ENCODE measurements at regions not wholly inside any gene's neighbourhood (a gene's known extent, or its start where the extent isn't known, plus 50 kb on each side); places are given as distances from the start of the nearest gene placed in this dataset.

DNA sequence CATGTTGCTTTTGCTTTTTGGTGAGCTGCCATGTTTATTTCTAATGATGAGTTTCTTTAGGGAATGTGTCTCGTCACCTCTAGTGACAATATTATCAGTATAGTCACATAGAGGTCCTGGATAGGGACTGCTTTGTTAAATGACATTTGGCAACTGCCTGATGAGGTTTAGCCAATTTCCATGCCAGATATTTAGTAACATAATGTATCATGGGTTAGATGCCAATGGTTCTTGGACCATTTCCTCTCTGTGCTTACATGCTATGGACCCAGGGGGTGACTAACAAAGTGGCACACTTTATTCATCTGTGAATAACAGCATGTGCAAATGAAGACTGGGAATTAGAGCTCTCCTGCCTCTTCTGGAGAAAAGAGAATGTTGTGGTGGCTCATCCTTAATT, 56.2 kb upstream of the RAB27B start:
- peak in 1 of 2 experiments; percentile 36 for DNase-seq

DNA sequence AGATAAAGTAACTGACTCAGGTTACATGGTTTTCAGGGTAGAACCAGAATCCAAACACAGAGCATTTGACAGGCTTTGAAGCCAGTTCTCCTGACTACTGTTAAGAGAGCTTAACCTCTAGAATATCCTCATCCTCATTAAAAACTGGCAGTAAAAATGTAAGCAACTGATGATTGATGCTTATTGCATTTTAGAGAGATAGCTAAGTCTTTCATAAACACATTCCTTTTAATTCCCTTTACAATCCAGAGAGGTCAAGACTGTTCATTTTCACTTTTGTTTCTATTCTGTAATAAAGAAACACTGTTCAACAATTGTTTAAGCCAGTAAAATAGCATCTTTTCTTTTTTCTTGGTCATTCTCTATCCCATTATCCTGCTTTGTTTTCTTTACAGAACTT, 53.9 kb upstream of the RAB27B start:
- no peak for DNase-seq

- DNase-seq = peak in 1 of 2 experiments; percentile 35
Observed at GRCh38 chr18:54774981-54775665, 53.2 kb upstream of the RAB27B start.

DNA sequence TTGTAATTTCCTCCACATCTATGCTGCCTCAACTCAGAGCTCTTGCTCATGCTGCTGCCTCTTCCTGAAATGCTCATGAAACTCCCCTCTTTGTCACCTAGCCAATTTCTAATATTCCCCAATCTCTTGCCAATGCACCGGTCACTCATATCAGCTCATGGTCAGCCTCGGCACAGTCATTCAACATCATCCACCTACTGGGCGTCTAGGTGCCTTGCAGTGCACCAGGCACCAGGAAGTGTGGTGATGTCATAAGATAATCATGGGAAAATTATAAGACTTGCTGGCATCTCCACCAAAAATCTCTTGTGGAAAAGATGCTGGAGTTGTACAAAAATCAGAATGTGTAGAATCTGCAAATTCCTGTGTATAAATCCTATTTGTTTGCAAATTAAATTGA, 52.6 kb upstream of the RAB27B start:
- DNase-seq = no peak

GRCh38 chr18:54776282-54776977, 51.8 kb upstream of the RAB27B start:
- DNase-seq = no peak

DNA sequence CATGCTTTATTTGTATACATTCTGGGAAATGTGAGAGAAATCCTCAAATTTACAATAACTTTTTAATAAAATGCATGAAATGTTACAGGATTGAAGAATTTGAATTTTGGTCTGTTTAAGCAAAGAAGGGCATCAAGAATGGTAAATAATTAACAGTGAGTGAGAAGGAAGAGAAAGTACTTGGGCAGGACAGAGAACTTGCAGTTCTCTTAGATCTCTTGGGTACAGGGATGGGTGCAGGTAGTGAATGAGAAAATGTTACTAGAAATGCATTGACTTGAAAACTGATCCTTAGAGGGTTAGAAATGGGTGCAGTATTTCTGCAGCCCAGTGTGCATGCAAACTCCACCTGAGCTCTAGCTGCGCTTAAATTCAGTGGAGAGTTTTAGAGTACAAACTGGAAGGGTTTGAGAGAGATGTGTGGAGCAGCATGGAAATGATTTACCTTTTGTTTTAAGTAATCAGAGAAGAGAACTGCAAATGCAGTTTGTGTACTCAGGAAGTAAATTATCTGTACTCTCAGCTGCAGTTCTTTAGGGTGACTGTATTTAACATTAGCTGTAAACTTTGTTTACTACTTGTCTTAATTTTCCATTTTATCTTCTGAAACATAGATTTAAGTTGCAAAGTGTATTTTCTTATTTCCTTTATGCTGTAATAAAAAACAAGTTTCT, 51.0 kb upstream of the RAB27B start:
- DNase-seq = no peak

GRCh38 chr18:54777989-54778388, 50.3 kb upstream of the RAB27B start:
- no peak for DNase-seq
